ENCODE measurements at regions not wholly inside any gene's neighbourhood (a gene's known extent, or its start where the extent isn't known, plus 50 kb on each side); places are given as distances from the start of the nearest gene placed in this dataset.

GRCh38 chr6:105787747-105788146 is 298.4 kb upstream of the PRDM1 start:
- ATAC-seq = no peak
- Histone ChIP-seq H3F3A (replicated peaks; ENCODE audit: low read depth) (no peaks in the 10 kb centered on the region), H4K20me1 (replicated peaks; ENCODE audit: insufficient read depth) (no peaks in the 10 kb centered on the region), H3K36me3 (ENCODE audit: insufficient read depth) (no peaks in the 10 kb centered on the region), H3K4me2 (no peak overlapping the region), H3K79me2 (replicated peaks; ENCODE audit: insufficient read depth) (no peaks in the 10 kb centered on the region), H3K4me1 (ENCODE audit: insufficient read depth) (no peaks in the 10 kb centered on the region), H3K27ac (ENCODE audit: low read depth) (no peak overlapping the region), H2AFZ (peak overlapping the region; percentile 14; the same call in 1 of the 2 replicates), H3K27me3 (ENCODE audit: insufficient read depth) (no peaks in the 10 kb centered on the region), H3K9me2 (ENCODE audit: insufficient read depth) (peaks cover 6% of the 10 kb centered on the region; the same call in 1 of the 2 replicates), H3K4me3 (no peak overlapping the region)
- Mint-ChIP-seq H3K36me3 (ENCODE audit: low read depth) (no peaks in the 10 kb centered on the region), H3K4me3 (no peak overlapping the region), H3K4me1 (0 out of 3 replicates have a peak, but pooled peaks cover 2% of the 10 kb centered on the region), H3K27me3 (ENCODE audit: insufficient read depth, low read depth, poor library complexity) (no peaks in the 10 kb centered on the region), H3K27ac (no peak overlapping the region), H3K9me3 (no peaks in the 10 kb centered on the region)
- DNase-seq (ENCODE audit: low spot score) = no peak
- TF ChIP-seq REST (IDR thresholded peaks at IDR 0.05; ENCODE audit: unreplicated experiment) = no peak
- TF ChIP-seq JUNB (IDR thresholded peaks at IDR 0.05; ENCODE audit: unreplicated experiment) = no peak
- no peak for TF ChIP-seq CREB1 (CRISPR knock-in tag; IDR thresholded peaks at IDR 0.05; ENCODE audit: low read depth)
- no peak for TF ChIP-seq EZH2phosphoT487 (IDR thresholded peaks at IDR 0.05; ENCODE audit: unreplicated experiment)
- TF ChIP-seq ZNF462 (CRISPR knock-in tag; IDR thresholded peaks at IDR 0.05) = no peak
- no peak for TF ChIP-seq CTCF (conservative IDR thresholded peaks at IDR 0.05; ENCODE audit: low read depth in 2 of 2)
